ENCODE measurements at regions not wholly inside any gene's neighbourhood (a gene's known extent, or its start where the extent isn't known, plus 50 kb on each side); places are given as distances from the start of the nearest gene placed in this dataset.
A peak's percentile ranks its signal among the peaks of the same experiment; 100 is the strongest.
"Not testable (repeated sequence)": the region's sequence is repeated elsewhere in the genome, so short reads cannot be mapped to it uniquely, and the experiment has no call there.

- H3K9me3 Mint-ChIP-seq, result peaks cover 2% of the 10 kb centered on the region
- no peak for ATAC-seq
- H3K4me3 Mint-ChIP-seq, result no peak overlapping the region
- no peaks in the 10 kb centered on the region for H3K4me1 Mint-ChIP-seq
- no peak overlapping the region for H3K27ac Mint-ChIP-seq
- DNase-seq (ENCODE audit: low spot score in 2 of 2), result no peak
- no peaks in the 10 kb centered on the region for H3K36me3 Mint-ChIP-seq
Observed at GRCh38 chr3:107172411-107172810, 204.8 kb upstream of the CCDC54 start.

- no peaks in the 10 kb centered on the region for H3K4me1 Mint-ChIP-seq
- no peak overlapping the region for H3K27ac Mint-ChIP-seq
- no peak overlapping the region for H3K4me3 Mint-ChIP-seq
- ATAC-seq (no peak), DNase-seq (ENCODE audit: low spot score in 2 of 2) (no peak)
- H3K9me3 Mint-ChIP-seq, result no peaks in the 10 kb centered on the region
- no peaks in the 10 kb centered on the region for H3K36me3 Mint-ChIP-seq
Observed at GRCh38 chr3:107184375-107184774, 192.9 kb upstream of the CCDC54 start.

- no peak overlapping the region for H3K4me3 Mint-ChIP-seq
- H3K9me3 Mint-ChIP-seq, result no peaks in the 10 kb centered on the region
- no peak overlapping the region for H3K27ac Mint-ChIP-seq
- H3K36me3 Mint-ChIP-seq, result no peaks in the 10 kb centered on the region
- H3K4me1 Mint-ChIP-seq, result no peaks in the 10 kb centered on the region
- ATAC-seq, result no peak
- no peak for DNase-seq (ENCODE audit: low spot score in 2 of 2)
Observed at GRCh38 chr3:107188262-107188661, 189.0 kb upstream of the CCDC54 start.

GRCh38 chr3:107189158-107189791, 188.0 kb upstream of the CCDC54 start:
- H3K4me3 Mint-ChIP-seq, result no peak overlapping the region
- H3K27ac Mint-ChIP-seq, result no peak overlapping the region
- no peaks in the 10 kb centered on the region for H3K4me1 Mint-ChIP-seq
- no peaks in the 10 kb centered on the region for H3K9me3 Mint-ChIP-seq
- H3K36me3 Mint-ChIP-seq, result no peaks in the 10 kb centered on the region
- no peak for DNase-seq (ENCODE audit: low spot score in 2 of 2)
- ATAC-seq, result peak; percentile 45

DNA sequence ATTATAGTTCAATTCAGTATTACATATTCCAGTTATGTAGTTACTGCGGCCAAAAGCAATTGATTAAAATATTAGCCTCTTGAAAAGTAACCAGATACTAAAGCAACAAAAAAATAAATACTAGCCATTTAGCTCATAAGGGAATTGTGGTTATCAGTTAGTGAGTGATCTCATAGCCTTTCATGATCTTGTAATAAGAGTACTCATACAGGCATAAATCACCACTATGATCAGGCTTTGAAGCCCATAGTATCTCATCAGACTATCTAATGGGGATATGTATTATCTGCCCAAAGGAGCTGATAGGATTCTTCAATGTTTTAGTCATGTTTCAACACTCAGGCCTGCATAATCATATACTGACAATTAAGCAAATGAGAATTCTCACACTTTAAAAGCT, 184.1 kb upstream of the CCDC54 start:
- no peaks in the 10 kb centered on the region for H3K36me3 Mint-ChIP-seq

GRCh38 chr3:107198581-107199181, 178.6 kb upstream of the CCDC54 start:
- Mint-ChIP-seq H3K9me3 (no peaks in the 10 kb centered on the region), H3K27ac (no peak overlapping the region), H3K4me3 (no peak overlapping the region), H3K36me3 (no peaks in the 10 kb centered on the region), H3K4me1 (no peaks in the 10 kb centered on the region)
- ATAC-seq (peak; percentile 19), DNase-seq (ENCODE audit: low spot score in 2 of 2) (no peak)

More for the DNA sequence above, 184.1 kb upstream of the CCDC54 start:
- Mint-ChIP-seq H3K9me3 (no peaks in the 10 kb centered on the region), H3K4me3 (no peak overlapping the region), H3K4me1 (no peaks in the 10 kb centered on the region), H3K27ac (no peak overlapping the region)
- no peak for DNase-seq (ENCODE audit: low spot score in 2 of 2)
- ATAC-seq, result no peak

DNA sequence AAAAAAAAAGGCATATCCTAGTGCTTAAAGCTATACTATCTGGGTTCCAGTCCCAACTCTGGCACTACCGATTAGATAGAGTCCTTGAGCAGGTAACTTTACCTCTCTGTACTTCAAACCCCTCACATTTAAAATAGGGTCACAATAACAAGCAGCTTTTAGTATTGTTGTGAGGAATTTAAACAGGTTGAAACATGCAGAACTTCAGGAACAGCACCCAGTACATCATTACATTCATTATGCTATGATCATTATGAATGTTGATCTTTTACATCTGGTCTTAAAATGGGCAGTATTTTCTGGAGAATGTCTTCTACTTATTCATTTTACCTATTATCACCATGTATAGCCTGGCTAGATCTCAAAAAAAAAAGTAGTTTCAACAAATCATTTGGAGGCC, 176.1 kb upstream of the CCDC54 start:
- no peak for ATAC-seq
- Mint-ChIP-seq H3K4me3 (no peak overlapping the region), H3K9me3 (no peaks in the 10 kb centered on the region), H3K36me3 (no peaks in the 10 kb centered on the region), H3K4me1 (no peaks in the 10 kb centered on the region), H3K27ac (no peak overlapping the region)
- no peak for DNase-seq (ENCODE audit: low spot score in 2 of 2)

DNA sequence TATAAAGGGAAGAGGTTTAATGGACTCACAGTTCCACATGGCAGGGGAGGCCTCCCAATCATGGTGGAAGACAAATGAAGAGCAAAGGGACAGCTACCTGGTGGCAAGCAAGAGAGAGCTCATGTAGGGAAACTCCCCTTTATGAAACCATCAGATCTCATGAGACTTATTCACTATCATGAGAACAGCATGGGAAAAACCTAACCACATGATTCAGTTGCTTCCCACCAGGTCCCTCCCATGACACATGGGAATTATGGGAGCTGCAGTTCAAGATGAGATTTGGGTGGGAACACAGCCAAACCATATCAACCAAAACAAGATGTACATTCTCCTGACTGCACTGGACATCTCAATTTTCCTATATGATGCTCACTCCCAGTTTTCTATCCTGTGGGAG, 174.4 kb upstream of the CCDC54 start:
- H3K36me3 Mint-ChIP-seq; H3K4me1 Mint-ChIP-seq; DNase-seq (ENCODE audit: low spot score in 2 of 2); H3K4me3 Mint-ChIP-seq; H3K27ac Mint-ChIP-seq; H3K9me3 Mint-ChIP-seq; ATAC-seq: not testable (repeated sequence)

DNA sequence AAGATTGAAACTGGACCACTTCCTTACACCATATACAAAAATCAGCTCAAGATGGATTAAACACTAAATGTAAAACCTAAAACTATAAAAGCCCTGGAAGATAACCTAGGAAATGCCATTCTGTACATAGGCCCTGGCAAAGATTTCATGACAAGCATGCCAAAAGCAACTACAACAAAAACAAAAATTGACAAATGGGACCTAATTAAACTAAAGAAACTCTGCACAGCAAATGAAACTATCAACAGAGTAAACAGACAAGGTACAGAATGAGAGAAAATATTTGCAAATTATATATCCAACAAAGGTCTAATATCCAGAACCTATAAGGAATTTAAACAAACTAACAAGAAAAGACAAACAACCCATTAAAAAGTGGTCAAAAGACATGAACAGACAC, 173.1 kb upstream of the CCDC54 start:
- H3K27ac Mint-ChIP-seq, result no peak overlapping the region
- no peaks in the 10 kb centered on the region for H3K9me3 Mint-ChIP-seq
- no peak for DNase-seq (ENCODE audit: low spot score in 2 of 2)
- no peaks in the 10 kb centered on the region for H3K4me1 Mint-ChIP-seq
- no peak overlapping the region for H3K4me3 Mint-ChIP-seq
- H3K36me3 Mint-ChIP-seq, result no peaks in the 10 kb centered on the region
- no peak for ATAC-seq

- no peak for DNase-seq (ENCODE audit: low spot score in 2 of 2)
- Mint-ChIP-seq H3K36me3 (no peaks in the 10 kb centered on the region), H3K4me1 (no peaks in the 10 kb centered on the region), H3K27ac (no peak overlapping the region), H3K4me3 (no peak overlapping the region), H3K9me3 (no peaks in the 10 kb centered on the region)
- no peak for ATAC-seq
Observed at GRCh38 chr3:107205358-107205757, 171.9 kb upstream of the CCDC54 start.

- H3K4me1 Mint-ChIP-seq, result no peaks in the 10 kb centered on the region
- no peak for ATAC-seq
- H3K9me3 Mint-ChIP-seq, result no peaks in the 10 kb centered on the region
- no peak for DNase-seq (ENCODE audit: low spot score in 2 of 2)
- no peaks in the 10 kb centered on the region for H3K36me3 Mint-ChIP-seq
- no peak overlapping the region for H3K4me3 Mint-ChIP-seq
- no peak overlapping the region for H3K27ac Mint-ChIP-seq
Observed at GRCh38 chr3:107206141-107206540, 171.1 kb upstream of the CCDC54 start.

DNA sequence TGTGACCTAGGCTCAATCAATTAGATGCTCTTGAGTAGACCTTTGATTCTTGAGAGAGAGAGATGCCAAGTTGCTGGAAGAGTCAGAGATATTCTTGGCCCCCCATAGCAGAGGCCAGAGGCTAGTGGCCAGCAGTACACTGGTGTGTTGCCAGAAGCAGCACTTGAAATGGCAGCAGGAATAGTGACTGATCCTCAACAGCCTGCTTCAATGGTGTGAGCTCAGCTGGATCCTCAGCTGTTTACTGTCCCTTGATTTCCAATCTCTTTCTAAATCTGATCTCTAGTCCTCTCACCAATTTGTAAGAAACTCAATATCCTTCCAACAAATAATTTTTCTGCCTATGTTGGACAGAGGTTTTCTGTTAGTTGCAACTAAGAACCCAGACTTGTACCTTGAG, 170.3 kb upstream of the CCDC54 start:
- H3K4me3 Mint-ChIP-seq, result no peak overlapping the region
- H3K36me3 Mint-ChIP-seq, result no peaks in the 10 kb centered on the region
- no peaks in the 10 kb centered on the region for H3K9me3 Mint-ChIP-seq
- no peaks in the 10 kb centered on the region for H3K4me1 Mint-ChIP-seq
- DNase-seq (ENCODE audit: low spot score in 2 of 2) (no peak), ATAC-seq (no peak)
- no peak overlapping the region for H3K27ac Mint-ChIP-seq

- H3K4me1 Mint-ChIP-seq, result peaks cover 5% of the 10 kb centered on the region
- no peak overlapping the region for H3K27ac Mint-ChIP-seq
- no peaks in the 10 kb centered on the region for H3K9me3 Mint-ChIP-seq
- H3K4me3 Mint-ChIP-seq, result no peak overlapping the region
- H3K36me3 Mint-ChIP-seq, result no peaks in the 10 kb centered on the region
- ATAC-seq (no peak), DNase-seq (ENCODE audit: low spot score in 2 of 2) (no peak)
Observed at GRCh38 chr3:107208100-107208499, 169.1 kb upstream of the CCDC54 start.

- ATAC-seq (no peak), DNase-seq (ENCODE audit: low spot score in 2 of 2) (no peak)
- Mint-ChIP-seq H3K4me3 (no peak overlapping the region), H3K36me3 (no peaks in the 10 kb centered on the region), H3K4me1 (peaks cover 10% of the 10 kb centered on the region), H3K9me3 (no peaks in the 10 kb centered on the region), H3K27ac (no peak overlapping the region)
Observed at GRCh38 chr3:107208796-107209195, 168.4 kb upstream of the CCDC54 start.

DNA sequence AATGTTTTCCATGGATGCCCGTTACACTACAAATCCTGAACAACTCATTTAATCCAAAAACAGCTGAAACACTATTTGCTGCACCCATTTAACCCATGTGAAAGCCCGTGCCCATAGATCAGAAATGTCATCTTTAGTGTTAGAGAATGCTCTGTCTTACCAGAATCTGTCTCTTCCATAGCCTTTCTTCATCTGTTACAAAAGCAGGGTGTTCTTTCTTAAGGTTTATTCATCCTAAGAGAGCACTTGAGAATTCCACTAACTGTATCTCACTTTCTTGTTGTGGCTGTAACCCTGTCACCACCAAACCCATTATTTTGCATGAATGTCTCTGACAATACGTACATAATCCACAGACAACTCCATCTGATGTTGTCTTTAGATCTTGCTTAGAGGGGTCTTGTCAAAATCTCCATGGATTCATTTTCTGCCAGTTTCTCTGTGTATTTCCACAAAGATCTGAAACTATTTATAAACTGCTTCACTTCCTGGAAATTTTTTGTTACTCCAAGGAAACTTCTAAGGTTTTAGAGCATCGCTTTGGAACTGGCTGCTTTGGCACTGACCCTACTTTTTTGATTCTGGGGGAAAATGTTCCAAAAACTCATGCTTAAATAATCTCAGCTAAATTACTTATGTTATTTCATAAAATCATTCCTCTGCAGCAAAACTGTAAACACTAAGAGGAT, 167.8 kb upstream of the CCDC54 start:
- Mint-ChIP-seq H3K4me3 (no peak overlapping the region), H3K36me3 (no peaks in the 10 kb centered on the region), H3K27ac (no peak overlapping the region), H3K9me3 (no peaks in the 10 kb centered on the region), H3K4me1 (peaks cover 10% of the 10 kb centered on the region)
- ATAC-seq (no peak), DNase-seq (ENCODE audit: low spot score in 2 of 2) (no peak)

- no peak for DNase-seq (ENCODE audit: low spot score in 2 of 2)
- H3K9me3 Mint-ChIP-seq, result no peaks in the 10 kb centered on the region
- H3K27ac Mint-ChIP-seq, result no peak overlapping the region
- ATAC-seq, result no peak
- H3K36me3 Mint-ChIP-seq, result no peaks in the 10 kb centered on the region
- H3K4me3 Mint-ChIP-seq, result no peak overlapping the region
- peaks cover 10% of the 10 kb centered on the region for H3K4me1 Mint-ChIP-seq
Observed at GRCh38 chr3:107211608-107212007, 165.6 kb upstream of the CCDC54 start.

Measured in stimulated activated effector memory CD8-positive, alpha-beta T cell treated with anti-CD3 and anti-CD28 coated beads, Interleukin-12 subunit alpha, Interleukin-12 subunit beta, amount 100 ng/mL, for 72 hours (primary cell).